Hematopoietic multipotent progenitor cell treated with erythropoietin and hydrocortisone succinate and interleukin-3 and kit ligand, for 8 days (in vitro differentiated cells): ENCODE measurements at regions not wholly inside any gene's neighbourhood (a gene's known extent, or its start where the extent isn't known, plus 50 kb on each side); places are given as distances from the start of the nearest gene placed in this dataset.

Experiments
- DNase-seq: peaks from one replicate; pipeline ENCODE4 v3.0.0-alpha.2; 2015

- DNase-seq: no peak
Observed at GRCh38 chr2:9681427-9681817, 50.6 kb upstream of the YWHAQ start.

- no peak for DNase-seq
Observed at GRCh38 chr2:9685637-9686036, 54.8 kb upstream of the YWHAQ start.

GRCh38 chr2:9686061-9686460, 55.3 kb upstream of the YWHAQ start:
- no peak for DNase-seq

GRCh38 chr2:9690252-9690651, 59.5 kb upstream of the YWHAQ start:
- no peak for DNase-seq

GRCh38 chr2:9690716-9691498, 60.1 kb upstream of the YWHAQ start:
- no peak for DNase-seq

- no peak for DNase-seq
Observed at GRCh38 chr2:9692456-9693195, 61.8 kb upstream of the YWHAQ start.

- peak; percentile 45 for DNase-seq
Observed at GRCh38 chr2:9693196-9693491, 62.3 kb upstream of the YWHAQ start.

- DNase-seq: no peak
Observed at GRCh38 chr2:9693646-9694045, 62.8 kb upstream of the YWHAQ start.

GRCh38 chr2:9694661-9695234, 64.0 kb upstream of the YWHAQ start:
- DNase-seq: no peak

GRCh38 chr2:9695941-9696340, 65.1 kb upstream of the YWHAQ start:
- DNase-seq: no peak

GRCh38 chr2:9696731-9697130, 65.9 kb upstream of the YWHAQ start:
- no peak for DNase-seq

- DNase-seq: no peak
Observed at GRCh38 chr2:9697909-9698308, 67.1 kb upstream of the YWHAQ start.

- DNase-seq: no peak
Observed at GRCh38 chr2:9699139-9700108, 68.6 kb upstream of the YWHAQ start.

- DNase-seq: no peak
Observed at GRCh38 chr2:9700109-9700495, 69.3 kb upstream of the YWHAQ start.

- no peak for DNase-seq
Observed at GRCh38 chr2:9702604-9703084, 71.8 kb upstream of the YWHAQ start.

GRCh38 chr2:9703085-9703678, 72.4 kb upstream of the YWHAQ start:
- peak; percentile 78 for DNase-seq

- DNase-seq: peak; percentile 25
Observed at GRCh38 chr2:9703701-9704221, 73.0 kb upstream of the YWHAQ start.

GRCh38 chr2:9704600-9704999, 73.8 kb upstream of the YWHAQ start:
- no peak for DNase-seq

- DNase-seq: no peak
Observed at GRCh38 chr2:9705196-9705595, 74.4 kb upstream of the YWHAQ start.

GRCh38 chr2:9707008-9707407, 76.2 kb upstream of the YWHAQ start:
- DNase-seq: no peak

GRCh38 chr2:9707611-9708160, 76.9 kb upstream of the YWHAQ start:
- no peak for DNase-seq
